GM19397 (cell line): ENCODE measurements at regions not wholly inside any gene's neighbourhood (a gene's known extent, or its start where the extent isn't known, plus 50 kb on each side); places are given as distances from the start of the nearest gene placed in this dataset.

Experiments
- ATAC-seq: cut with Tn5 transposase; IDR thresholded peaks from one replicate; pipeline ENCODE4 v1.9.1; 2021; ENCODE audit warnings: mild to moderate bottlenecking, moderate library complexity; ENCODE audit not compliant: unreplicated experiment

DNA sequence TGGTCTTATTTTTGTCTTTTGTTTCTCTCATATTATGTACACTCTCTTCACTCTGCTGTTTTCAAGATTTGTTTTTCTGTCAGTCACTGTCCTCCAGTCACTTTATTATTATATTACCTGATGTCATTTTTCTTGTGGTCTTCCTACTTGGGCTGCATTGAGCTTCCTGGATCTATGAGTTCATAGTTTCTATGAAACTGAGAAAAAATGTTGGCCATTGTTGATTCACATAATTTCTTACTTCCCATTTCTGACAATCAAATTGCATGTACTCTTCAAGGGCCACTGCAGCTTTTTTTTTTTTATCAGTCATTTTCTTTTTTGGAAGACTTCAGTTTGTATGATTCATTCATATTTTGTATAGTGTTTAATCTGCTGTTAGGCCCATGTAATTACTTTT, 1180.6 kb upstream of the GBE1 start:
- ATAC-seq = no peak

DNA sequence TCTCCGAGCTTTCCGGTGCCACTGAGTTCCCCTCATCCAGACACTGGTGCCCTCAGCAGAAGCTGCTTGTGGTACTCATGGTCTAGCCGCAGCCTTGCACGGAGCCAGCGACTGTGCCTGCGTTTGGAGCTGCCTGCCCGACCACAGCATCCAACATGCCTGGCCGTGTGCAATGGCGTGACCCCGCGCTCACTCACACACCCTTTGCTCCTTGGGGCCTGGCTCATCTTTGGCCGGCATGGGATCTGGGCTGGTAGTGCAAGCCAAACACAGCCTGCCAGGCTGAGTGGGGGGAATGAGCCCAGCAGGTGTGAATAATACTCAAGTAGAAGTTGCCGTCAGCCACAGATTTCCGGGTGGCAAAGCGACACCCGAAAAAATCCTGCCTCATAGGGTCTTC, 1178.7 kb upstream of the GBE1 start:
- no peak for ATAC-seq

DNA sequence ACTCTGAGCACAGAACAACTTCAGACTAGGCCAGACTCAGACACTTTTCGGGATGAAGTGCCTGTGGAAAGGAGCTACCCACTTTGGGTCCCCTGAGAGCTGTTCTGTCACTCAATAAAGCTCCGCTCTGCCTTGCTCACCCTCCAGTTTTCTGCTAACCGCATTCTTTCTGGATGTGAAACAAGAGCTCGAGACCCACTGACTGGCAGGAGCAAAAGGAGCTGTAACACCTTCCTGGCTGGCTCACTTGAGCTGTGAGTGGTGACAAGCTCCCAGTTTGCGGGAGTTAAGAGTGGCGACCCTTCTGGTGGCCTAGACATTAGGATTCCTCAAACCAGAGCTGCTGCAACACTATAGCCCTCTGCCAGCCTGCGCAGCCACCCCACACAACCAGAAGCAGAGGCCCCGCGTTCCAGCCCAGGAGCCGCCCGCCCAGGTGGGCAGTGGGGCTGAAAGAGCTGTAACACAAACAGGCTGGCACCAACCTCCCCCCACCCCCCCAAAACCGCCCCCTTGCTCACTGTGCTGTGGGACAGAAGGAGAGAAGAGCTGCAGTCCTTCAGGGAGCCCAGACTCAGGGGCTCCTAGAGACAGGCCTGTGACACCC, 1178.1 kb upstream of the GBE1 start:
- ATAC-seq = no peak

DNA sequence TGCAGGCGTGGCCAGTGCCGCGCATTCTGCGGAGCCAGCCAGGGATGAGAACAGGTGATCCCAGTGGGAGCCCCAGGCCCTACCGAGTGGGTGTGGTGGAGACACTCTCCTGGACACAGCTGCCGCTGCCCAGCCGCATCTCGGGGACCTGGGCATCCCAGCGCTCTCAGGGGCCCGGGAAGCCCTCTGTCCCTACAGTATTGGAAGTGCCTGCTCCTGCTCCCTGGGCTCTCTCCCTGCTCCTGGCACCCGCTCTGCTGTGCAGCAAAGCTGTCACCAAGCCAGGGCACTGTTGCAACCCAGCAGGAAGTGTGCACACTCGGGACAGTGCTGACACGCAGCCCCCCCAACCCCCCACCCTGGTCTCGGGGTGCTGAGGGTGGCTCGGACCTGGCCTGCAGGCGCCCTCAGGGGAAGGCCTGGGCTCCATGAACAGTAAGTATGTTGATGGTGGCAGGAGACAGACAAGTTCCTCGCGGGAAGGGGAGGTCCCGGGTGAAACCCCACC, 1177.4 kb upstream of the GBE1 start:
- no peak for ATAC-seq

DNA sequence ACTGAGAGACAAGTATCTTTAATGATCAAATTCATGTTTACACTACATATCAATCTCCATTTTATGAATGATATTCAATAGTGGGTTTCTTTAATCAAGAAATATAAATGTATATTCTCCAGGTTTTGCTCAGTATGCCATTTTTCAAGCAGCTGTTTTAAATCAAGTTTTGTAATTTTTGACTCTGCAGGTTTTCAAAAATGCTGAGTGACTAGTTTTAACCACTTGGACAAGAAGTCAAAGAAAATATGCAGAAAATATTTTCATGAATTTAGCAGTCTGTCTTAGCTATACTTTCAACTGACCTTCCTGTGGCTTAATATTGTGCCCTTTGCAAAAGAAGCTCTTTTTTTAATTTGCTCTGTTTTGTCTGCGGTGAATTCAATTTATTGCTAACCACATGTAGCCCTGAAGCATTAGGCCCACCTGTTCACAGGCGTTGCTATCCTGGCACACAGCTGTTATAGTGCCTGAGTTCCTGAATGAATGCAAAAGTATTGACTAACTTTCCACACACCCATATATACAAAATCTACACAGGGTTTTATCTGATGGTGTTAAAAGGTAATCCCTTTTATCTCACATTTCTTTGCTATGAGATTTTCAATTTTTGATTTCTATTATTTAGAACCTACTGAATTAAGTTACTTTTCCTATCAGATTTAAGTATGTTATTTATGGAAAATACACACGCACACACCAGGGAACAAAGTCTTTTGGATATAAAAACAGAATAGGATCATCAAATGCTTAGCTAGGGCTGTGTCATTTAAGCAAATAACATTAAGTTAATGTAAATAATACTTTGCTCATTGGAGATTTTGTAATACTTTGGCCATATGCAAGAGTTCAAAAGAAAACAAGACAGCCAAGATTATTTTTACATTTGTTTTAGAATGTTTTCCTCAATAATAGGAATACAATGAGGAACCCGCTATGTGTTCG, 1166.1 kb upstream of the GBE1 start:
- ATAC-seq = no peak

DNA sequence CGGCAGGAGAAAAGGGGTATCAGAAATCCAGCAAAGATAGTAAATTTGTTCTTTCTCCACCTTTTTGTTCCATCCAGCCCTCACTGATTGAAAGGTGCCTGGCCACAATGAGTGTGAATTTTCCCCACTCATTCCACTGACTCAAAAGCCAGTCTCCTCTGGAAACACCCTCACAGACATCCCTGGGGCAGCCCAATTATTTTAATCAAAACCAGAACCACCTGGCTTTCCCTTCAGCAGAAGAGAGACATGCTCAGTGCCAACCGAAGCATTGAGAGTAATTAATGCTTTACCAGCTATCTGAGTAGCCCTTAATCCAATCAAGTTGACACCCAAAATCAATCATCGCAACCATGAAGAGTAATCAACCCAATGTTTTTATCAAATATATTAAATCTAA, 1129.6 kb upstream of the GBE1 start:
- no peak for ATAC-seq

DNA sequence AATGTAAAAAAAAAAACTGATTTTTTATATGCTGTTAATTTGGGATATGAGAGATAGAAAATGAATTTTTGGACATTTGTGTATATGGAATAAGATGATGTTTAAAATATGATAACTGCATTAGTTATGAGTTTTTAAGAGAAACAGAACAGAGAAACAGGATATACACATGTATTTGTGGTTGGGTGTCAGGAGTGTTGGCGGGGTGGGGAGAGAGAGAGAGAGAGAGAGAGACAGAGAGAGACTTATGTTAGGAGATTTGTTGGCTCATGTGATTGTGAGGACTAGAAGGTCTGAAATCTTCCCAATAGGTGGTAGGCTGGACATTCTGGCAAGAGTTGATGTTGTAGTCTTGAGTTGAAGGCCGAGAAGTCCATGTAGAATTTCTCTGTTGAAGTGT, 1121.6 kb upstream of the GBE1 start:
- ATAC-seq = no peak

DNA sequence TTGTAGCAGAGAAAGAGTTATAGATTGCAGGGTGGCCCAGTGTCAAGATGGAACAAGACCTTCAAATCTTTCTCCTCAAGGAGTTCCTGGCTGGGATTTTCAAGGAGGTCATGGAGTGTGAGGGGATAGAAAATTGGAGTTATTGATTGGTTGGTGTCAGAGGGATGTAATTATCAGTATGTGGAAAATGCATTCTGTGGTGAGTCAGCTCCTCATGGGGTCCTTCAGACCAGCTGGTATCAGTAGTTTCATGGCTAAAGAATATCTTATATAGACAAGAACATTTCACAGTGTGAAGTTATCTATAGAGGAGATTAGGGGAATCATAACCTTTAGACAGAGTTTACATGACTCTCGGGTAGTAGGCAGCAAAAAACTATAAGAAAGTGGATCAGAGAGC, 1114.0 kb upstream of the GBE1 start:
- ATAC-seq = no peak

DNA sequence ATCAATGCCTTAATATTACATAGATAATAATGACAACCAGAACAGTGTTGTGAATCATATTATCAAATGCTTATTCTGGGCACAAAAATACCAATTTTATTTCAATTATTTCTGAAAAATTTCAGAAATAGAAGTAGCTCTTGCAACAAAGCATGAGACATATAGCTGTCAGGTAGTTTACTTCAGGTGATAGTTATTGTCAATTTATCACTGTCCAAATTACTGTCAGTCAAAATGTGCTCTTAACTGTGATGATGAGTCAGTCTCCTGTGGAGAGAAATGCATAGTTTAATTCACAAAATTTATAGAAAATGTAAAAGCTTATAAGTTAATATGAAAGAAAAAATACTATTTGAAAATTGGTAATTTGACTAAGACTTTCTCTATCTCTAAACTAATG, 1078.4 kb upstream of the GBE1 start:
- no peak for ATAC-seq

DNA sequence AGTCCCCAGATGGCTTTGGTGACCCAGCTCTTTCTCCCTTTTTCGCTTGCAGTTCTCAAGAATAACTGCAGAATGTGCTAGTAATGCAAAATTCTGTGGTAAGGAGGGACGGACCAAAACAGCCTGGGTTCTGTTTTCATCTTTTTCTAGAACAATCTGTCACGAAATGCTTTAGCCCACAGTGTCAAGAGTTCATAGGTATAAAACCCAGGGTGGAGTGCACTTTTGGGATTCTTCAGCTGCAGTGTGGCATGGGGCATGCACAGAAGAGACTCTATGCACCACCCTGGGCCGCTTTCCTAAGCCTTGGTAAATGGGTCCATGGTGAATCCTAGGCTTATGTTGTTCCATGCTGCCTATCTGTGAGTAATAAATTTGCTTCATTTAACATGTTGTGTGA, 1072.7 kb upstream of the GBE1 start:
- no peak for ATAC-seq

DNA sequence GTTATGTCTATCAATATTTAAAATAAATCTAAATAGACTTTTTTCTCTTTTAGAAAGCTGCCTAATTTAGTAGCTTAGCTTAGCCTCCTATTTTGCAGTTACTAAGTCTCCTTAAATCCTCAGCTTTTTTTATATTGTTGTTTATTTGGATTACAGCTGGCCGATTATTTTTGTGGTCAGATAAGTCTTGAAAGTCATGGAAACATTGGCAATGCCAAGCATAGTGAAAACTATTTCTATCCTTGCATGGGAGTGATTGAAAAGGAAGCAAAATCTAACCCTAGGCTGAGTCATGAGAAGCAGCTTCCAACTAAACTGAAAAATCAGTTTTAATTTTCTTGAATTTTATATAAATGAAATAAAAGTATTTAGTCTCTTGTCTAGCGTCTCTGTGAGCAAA, 1063.0 kb upstream of the GBE1 start:
- ATAC-seq = no peak

DNA sequence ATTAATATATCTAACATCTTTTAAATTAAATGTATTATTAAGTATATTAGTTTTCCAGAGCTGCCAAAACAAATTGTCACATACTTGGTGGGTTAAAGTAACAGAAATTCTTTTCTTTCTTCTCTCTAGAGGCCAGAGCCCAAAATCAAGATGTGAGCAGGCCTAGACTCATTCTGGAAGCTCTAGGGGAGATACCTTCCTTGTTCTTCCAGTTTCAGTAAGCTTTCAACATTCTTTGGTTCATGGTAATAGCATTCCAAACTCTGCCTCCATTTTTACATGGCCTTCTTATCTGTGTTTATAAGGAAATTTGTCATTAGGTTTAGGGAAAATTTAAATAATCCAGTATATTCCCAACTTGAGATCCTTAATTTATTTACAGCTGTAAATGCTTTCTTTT, 1054.6 kb upstream of the GBE1 start:
- no peak for ATAC-seq

DNA sequence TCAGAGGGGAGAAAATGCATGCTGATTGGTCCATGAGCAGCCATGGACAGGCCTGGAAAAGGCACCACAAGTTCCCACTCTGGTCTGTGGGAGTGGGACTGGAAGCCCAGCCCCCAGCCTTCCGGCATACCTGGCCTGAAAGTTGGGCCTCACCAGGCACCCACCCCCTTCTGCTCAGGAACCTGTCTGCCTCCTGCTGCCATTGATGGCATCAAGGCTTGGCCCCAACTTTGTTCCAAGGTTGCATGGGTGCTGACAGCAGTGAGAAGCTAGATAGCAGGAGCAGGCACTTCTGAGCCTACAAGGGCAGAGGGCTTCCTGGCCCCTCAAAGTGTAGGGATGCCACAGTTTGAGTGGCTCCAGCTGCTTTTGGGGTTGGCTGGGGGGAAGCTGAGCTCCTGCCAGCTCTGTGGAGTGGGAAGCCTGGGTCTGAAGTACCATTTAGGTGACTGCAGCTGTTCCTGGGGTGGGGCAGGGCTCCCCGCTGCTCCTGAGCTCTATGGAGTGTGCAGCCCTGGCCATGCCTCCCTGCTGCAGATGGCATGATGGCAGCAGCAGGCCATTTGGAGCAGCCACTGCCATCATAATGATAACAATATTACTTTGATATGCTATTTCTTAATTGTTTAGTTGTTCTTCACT, 1054.1 kb upstream of the GBE1 start:
- ATAC-seq = no peak

DNA sequence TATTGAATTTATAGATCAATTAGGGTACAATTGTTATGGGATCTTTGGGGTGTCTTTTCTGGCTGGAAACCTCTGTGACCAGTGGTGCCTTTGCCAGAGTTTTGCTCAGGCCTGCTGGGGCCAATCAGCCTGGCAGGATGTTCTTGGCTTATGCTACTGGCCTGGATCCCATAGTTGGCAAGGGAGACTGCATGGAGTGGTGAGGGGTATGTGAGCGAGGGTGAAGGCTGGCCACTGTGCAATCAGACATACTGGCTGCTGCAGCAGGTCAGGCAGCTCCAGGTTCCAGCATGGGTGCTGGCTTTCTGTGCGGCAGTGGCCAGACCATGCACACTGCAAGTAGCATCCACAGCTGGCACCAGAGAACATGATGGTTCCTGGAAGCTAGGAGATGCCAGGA, 1053.2 kb upstream of the GBE1 start:
- ATAC-seq = no peak

DNA sequence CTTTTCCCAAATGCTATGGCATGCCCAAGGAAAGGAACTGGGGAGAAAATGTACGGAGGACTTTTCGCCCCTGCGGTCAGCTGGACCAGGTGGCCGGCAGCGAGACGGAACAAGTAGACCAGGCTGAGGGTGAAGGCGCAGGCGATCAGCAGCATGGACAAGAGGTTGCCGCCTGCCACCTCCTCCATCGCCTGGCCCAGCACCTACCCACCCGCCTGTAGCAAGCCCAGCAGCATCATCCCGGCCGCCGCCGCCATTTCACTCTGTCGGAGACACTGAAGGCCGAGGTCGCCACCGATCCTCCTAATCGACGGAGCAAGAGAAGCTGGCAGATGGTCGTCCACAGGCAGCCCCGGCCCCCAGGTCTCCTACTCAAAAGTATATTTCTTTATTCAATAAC, 1046.3 kb upstream of the GBE1 start:
- ATAC-seq = no peak

DNA sequence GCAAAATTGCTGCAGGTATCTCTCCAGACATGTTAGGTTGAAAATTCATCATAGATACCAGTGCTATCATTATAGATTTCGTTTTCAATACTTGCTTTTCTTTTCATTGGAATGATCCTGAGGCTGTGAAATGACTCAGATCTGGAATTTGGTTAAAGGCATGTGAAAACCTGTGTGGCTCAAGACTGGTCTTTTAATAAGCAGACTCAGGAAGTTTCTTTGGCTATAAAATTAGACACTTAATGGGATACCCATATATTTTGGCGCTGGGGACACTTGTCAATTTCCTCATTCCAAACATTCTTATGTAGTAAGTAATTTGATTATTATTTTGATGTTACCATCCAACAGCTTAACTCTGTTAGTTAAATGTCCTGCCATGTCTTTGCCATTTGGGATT, 1041.1 kb upstream of the GBE1 start:
- no peak for ATAC-seq

DNA sequence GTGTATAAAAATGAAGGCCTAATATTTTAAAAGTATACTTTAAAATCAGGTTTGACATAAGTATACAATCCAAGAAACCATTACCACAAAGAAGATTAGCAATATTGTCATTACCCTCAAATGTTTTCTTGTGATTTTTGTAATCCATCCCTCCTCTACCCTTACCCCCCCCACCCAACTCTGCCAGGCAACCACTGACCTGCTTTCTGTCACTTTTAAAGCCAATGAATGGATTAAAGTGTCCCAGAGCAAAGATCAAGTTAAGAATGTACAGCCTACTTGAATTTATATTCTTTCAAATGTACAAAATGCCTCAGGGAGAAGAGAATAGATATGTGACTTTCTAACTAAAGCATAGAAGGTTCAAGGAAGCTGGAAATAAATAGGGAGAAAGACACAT, 1038.8 kb upstream of the GBE1 start:
- no peak for ATAC-seq

DNA sequence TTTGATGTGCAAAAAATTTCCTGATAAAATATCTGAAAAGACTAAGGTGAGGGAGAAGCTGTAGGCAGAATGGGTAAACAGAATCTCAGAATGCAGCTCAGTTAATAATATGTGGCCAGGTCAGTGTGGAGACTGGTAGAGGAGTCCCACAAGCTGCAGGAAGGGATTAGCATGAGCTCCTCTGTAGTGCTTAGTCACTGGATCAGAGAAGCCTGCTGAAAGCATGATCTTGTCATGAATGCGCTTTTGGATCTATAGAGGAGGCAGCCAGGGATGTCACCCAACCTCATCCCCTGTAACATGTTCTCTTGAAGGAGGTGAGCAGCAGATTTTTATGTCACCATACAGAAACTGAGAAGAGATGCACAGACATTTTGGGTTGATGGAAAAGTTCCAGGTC, 1035.3 kb upstream of the GBE1 start:
- ATAC-seq = no peak

DNA sequence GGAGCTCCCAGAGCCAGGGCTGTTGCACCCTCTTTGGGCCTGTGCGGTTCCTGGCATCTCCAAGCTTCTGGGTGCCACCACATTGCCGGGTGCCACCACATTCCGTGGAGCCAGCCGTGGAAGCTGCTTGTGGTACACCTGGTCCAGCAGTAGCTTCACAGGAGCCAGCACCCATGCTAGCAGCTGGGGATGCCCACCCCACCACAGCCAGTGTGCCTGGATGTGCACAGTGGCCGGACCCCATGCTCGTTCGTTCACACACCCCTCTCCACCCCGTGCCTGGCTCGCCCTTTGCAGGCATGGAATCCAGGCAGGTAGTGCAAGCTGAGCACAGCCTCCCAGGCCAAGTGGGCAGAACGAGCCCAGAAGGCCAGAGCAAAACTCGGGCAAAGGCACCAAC, 1029.8 kb upstream of the GBE1 start:
- no peak for ATAC-seq

DNA sequence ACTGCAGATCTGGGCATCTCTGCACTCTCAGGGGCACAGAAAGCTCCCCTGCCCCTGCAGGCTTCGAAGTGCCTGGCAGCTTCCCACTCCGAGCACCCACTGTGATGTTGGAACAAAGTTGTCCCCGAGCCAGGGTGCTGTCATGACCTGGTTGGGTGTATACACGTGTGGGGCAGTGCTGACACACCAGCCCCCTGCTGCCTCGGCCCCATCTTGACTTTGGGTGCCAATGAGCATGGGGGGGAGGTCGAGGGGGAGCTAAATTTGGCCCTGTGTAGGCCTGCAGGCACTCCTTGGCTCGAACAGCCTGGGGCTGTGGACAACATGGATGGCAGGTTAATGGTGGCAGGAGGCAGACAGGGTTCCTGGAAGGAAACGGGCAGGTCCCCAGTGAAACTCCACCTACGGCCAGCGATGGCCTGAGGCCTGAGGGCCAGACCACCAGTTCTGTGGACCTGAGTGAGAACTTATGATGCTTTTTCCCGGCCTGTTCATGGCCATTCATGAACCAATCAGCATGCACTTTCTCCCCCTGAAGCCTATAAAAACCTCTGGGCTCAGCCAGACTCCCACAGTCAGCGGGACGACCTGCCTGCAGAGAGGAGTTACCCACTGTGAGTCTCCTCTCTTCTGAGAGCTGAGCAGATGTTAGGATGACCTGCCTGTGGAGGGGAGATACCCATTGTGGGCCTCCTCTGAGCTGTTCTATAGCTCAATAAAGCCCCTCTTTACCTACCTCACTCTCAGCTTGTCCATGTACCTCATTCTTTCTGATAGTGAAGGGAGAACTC, 1029.1 kb upstream of the GBE1 start:
- ATAC-seq = no peak

DNA sequence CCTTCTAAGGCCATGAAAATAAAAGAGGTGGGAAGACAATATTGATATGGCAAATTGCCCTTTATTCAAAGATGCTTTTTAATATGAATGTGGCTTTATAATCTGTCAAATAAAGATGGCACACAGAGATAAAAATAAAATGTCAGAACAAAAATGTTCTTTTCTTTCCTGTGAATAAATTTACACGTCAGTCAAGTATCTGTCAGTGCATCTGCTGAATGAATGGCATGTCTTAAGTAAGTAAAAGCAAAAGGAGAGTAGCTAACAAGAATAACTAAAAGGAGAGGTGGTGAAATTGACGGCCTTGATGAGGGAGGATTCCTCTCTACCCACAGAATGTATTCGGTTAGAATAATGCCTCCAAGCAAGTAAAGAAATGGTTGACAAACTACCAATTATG, 1021.7 kb upstream of the GBE1 start:
- ATAC-seq = no peak
